Kidney epithelial cell (primary cell): ENCODE measurements at regions not wholly inside any gene's neighbourhood (a gene's known extent, or its start where the extent isn't known, plus 50 kb on each side); places are given as distances from the start of the nearest gene placed in this dataset.

ENCODE experiments used
- DNase-seq: peaks from one replicate; pipeline ENCODE4 v3.0.0-alpha.2; 2010; ENCODE audit warnings: low read depth
- H3K27me3 ChIP-seq: 2 replicates; pipeline ENCODE4 v1.6.0; 2011; ENCODE audit warnings: low read length; ENCODE audit not compliant: control insufficient read depth, insufficient read depth
- H3K36me3 ChIP-seq: 2 replicates; pipeline ENCODE4 v1.5.1; 2011; ENCODE audit warnings: low read length; ENCODE audit not compliant: control insufficient read depth, insufficient read depth
- H3K4me3 ChIP-seq: 2 replicates; pipeline ENCODE4 v1.5.1; 2011; ENCODE audit warnings: low read depth, mild to moderate bottlenecking, control low read depth, low read length
- CTCF ChIP-seq: IDR thresholded peaks from 2 replicates; pipeline ENCODE4 v1.5.1; 2011; ENCODE audit warnings: mild to moderate bottlenecking, moderate library complexity, low read length, control low read depth, inconsistent platforms; ENCODE audit not compliant: insufficient read depth, poor library complexity, severe bottlenecking

DNA sequence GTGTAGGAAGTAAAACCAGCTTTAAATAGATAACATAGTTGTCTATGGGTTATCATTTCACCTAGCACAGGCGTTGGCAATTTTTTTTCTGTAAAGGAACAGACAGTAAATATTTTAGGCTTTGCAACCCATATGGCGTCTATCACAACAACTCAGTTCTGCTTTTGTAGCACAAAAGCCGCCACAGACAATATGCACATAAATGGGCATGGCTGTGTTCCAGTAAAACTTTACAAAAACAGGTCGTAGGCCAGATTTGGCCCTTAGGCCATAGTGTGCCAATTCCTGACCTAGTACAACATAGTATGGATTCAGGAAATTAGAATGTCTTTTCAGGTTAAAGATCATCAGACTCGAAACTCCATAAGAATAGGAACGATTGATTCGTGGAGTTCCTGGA, 265.3 kb upstream of the GK2 start:
- no peak overlapping the region for H3K4me3 ChIP-seq
- no peak for DNase-seq
- no peaks in the 10 kb centered on the region for H3K27me3 ChIP-seq
- TF ChIP-seq CTCF: no peak
- no peaks in the 10 kb centered on the region for H3K36me3 ChIP-seq

- no peaks in the 10 kb centered on the region for H3K27me3 ChIP-seq
- DNase-seq: no peak
- no peak overlapping the region for H3K4me3 ChIP-seq
- H3K36me3 ChIP-seq: no peaks in the 10 kb centered on the region
- no peak for TF ChIP-seq CTCF
Observed at GRCh38 chr4:79666875-79667274, 258.8 kb upstream of the GK2 start.

DNA sequence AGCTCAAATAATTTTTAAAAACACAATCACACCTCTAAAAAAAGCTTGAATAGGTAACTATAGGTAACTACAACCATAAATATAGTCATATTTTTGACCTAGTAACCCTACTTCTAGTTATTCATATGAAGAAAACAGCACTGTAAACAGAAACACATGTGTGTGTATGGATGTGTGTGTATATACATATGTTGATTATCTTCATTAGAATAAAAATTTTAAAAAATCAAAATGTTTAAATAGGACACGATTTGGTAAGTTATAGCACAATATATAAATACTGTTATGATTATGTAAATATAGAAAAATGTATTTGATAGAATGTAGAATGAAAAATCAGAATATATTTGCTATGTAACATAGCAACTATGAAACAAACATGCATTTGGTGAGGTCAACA, 258.1 kb upstream of the GK2 start:
- TF ChIP-seq CTCF: no peak
- no peaks in the 10 kb centered on the region for H3K36me3 ChIP-seq
- H3K27me3 ChIP-seq: no peaks in the 10 kb centered on the region
- H3K4me3 ChIP-seq: no peak overlapping the region
- no peak for DNase-seq

DNA sequence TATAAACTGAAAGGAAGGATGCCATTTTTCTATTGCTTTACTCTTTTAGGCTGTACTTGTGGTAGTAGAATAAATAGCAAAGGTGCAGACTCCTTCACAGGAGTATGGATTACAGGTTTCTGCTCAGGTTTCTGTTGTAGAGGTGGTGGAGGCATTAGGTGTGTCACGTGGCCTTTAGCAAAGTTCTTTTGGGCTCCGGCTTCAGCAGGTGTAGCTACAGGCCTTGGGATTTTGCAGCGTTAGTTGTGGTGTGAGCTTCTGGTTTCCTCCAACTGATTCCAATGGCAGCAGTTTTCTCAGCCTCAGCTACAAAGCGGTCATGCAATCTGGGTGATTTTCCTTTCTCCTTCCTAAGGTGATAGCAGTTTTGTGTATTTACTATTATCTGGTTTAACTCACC, 255.8 kb upstream of the GK2 start:
- no peak for DNase-seq
- no peaks in the 10 kb centered on the region for H3K36me3 ChIP-seq
- no peak overlapping the region for H3K4me3 ChIP-seq
- no peaks in the 10 kb centered on the region for H3K27me3 ChIP-seq
- no peak for TF ChIP-seq CTCF

GRCh38 chr4:79663141-79663540, 255.1 kb upstream of the GK2 start:
- no peaks in the 10 kb centered on the region for H3K36me3 ChIP-seq
- no peak for TF ChIP-seq CTCF
- no peak overlapping the region for H3K4me3 ChIP-seq
- DNase-seq: no peak
- H3K27me3 ChIP-seq: no peaks in the 10 kb centered on the region

GRCh38 chr4:79662651-79663050, 254.6 kb upstream of the GK2 start:
- H3K36me3 ChIP-seq: no peaks in the 10 kb centered on the region
- no peak overlapping the region for H3K4me3 ChIP-seq
- no peak for DNase-seq
- no peak for TF ChIP-seq CTCF
- no peaks in the 10 kb centered on the region for H3K27me3 ChIP-seq
